ENCODE measurements at regions not wholly inside any gene's neighbourhood (a gene's known extent, or its start where the extent isn't known, plus 50 kb on each side); places are given as distances from the start of the nearest gene placed in this dataset.

DNA sequence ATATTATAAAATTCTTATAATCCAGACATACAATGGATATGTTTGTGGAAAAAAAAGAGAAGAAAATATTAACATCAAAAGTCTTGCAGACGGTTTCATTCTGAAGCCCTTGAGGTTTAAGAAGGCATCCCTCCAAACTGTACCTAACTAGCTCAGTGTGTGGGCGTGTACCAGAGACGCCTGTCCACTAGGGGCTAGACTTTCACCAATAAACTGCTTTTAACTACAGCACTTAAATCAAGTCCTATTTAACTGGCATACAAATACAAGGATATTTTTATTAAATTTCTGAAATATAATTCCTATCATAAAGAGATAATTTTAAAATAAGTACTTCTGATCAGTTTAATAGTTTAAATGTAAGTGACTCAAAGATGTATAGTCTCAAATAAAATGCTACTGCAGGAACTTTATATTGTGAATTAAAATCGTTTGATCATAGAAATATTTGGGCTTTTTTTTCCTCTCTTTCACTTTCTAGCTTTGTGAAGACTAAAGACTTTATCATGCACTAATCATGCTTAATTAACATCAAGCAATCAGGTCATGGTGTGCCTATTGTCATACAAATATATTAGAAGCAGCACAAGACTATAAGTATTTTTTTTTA is 437.7 kb downstream of the SATB2 start:
- no peak for DNase-seq

- no peak for DNase-seq
Measured at GRCh38 chr2:199018826-199019225, 438.9 kb downstream of the SATB2 start.

GRCh38 chr2:199015072-199015471 is 442.7 kb downstream of the SATB2 start:
- DNase-seq, result no peak

GRCh38 chr2:199014226-199014625 is 443.5 kb downstream of the SATB2 start:
- DNase-seq, result no peak

DNA sequence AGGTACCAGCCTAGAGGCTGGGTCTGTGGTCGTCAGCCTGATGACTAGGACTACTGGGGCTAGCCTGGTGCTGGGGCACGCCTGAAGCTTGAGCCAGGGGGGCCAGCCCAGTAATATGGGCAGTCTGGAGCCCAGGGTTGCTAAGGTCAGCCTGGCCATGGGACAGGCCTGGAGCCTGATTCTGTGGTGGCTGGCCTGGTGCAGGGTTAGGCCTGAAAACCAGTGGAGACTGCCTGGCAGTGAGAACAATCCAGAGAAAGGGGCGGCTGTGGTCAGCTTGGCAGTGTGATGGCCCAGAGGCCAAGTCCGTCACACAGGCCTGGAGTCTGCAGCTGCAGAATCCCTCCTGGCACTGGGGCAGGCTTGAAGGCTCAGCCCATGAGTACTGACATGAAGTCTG is 445.8 kb downstream of the SATB2 start:
- no peak for DNase-seq

DNA sequence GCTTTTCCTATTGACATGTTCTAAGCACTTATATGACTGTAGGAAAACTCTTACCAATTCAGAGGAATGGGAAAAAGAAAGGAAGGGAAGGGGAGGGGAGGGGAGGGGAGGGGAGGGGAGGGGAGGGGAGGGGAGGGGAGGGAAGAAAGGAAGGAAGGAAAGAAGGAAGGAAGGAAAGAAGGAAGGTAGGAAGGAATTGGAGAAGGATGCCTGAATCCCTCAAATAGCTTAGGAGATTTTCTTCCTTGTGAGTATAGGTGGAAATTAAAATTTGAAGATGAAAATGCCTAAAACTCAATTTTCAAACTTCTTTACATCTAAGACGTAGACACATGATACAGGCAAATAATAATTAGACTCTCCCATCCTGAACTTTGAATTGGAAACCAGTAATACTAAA is 463.1 kb downstream of the SATB2 start:
- DNase-seq, result no peak

- DNase-seq, result no peak
Measured at GRCh38 chr2:198991431-198991830, 466.3 kb downstream of the SATB2 start.

DNA sequence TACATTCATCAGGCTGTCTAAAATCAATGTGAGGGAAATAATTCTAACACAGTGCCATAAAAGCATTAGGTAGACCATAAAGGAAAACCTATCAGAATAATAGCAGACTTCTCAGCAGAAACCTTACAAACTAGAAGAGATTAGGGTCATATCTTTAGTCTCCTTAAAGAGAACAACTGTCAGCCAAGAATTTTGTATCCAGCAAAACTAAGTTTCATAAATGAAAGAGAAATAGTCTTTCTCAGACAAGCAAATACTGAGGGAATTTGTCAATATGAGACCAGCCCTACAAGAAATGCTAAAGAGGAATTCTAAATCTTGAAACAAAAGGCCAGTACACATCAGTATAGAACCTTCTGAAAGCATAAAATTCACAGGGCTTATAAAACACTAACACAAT is 482.0 kb downstream of the SATB2 start:
- DNase-seq, result no peak

DNA sequence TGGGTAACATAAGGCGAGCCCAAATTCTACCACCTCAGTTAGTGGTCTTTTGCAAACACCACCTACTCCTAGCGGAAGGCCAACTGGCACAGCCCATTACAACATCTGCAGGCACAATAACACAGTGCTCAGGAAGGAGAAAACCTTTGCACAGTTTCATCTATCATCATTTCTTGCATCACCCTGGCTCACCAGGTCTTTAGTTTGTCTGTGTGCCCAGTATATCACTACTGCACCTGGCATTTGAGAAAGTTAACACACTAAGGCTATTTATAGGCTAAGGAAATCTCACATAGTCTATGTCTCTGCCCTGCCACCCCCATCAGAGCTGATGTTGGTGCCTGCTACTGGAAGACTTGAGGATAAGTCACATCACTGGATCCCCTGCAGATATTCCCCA is 484.0 kb downstream of the SATB2 start:
- no peak for DNase-seq

- DNase-seq, result no peak
Measured at GRCh38 chr2:198973181-198973580, 484.6 kb downstream of the SATB2 start.

DNA sequence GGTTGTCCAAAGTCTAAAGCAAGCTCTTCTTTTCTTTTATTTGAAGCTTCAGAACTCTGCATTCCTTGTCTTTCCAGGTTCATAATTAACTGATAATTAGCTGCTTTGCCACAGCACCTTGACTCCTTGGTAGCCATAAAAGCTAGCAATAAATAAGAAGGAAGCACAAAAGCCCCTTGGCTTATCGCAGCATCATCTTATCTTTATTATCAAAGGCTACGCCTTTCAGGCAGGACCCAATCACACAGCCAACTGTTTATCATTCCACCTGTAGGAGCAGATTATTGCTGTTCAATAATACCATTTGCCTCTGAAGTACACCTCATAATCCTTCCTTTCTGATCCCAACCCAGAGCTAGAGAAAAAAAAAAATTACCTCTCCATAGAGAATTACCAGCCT is 489.2 kb downstream of the SATB2 start:
- DNase-seq, result no peak

GRCh38 chr2:198966269-198966668 is 491.5 kb downstream of the SATB2 start:
- no peak for DNase-seq

DNA sequence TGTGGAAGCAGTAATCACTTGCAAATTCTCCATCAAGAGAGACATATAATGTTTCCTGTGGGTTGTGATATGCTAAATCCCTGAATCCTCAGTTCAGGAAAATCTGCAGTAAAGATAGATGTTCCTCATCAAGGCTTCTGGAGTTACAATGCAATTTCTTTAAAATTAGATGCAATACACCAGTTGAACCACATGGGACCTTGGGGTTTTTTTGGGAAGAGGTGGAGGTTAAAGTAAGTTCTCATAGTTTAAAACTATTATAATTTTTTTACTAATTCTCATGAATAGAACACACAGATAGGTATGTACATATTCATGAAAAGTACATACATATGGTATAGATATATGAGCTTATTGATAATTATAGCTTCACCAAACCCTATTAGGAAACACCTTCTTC is 496.2 kb downstream of the SATB2 start:
- no peak for DNase-seq

GRCh38 chr2:198957181-198957580 is 500.6 kb downstream of the SATB2 start:
- no peak for DNase-seq

GRCh38 chr2:198953328-198953727 is 504.4 kb downstream of the SATB2 start:
- no peak for DNase-seq

DNA sequence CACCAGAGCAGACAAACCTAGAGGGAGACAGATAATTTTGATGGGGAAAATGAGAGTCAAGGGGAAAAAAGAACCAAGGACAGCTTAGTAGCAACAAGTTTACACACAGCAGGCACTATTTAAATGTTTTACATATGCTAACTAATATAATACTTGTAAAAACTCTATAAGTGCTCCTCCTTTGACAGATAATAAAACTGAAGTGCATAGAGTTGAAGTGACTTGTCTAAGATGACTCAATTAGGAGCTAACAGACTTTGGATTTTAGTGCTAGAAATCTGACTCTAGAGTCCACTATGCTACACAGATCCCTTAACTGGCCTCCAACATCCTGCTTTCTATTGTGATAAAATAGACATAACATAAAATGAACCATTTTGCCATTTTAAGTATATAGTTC is 506.9 kb downstream of the SATB2 start:
- DNase-seq, result no peak

GRCh38 chr2:198945496-198945895 is 512.2 kb downstream of the SATB2 start:
- DNase-seq, result no peak

DNA sequence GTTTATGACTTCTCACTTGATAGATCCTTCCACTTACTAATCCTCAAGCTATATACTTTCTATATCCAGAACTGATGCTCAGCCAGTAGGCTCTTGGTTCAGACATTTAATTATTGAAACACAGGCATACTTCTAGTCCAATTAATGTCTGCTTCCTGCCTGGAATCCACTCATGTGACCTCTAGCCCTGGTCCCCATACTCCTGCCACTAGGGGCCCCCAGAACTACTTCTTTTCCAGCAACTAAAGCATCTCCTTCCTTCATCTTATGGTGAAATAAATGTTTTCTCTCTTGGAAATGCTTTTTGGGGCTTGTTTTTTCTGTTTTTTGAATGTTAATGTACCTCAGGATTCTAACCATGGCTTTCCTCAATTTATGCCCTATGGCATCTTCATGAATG is 527.6 kb downstream of the SATB2 start:
- no peak for DNase-seq

DNA sequence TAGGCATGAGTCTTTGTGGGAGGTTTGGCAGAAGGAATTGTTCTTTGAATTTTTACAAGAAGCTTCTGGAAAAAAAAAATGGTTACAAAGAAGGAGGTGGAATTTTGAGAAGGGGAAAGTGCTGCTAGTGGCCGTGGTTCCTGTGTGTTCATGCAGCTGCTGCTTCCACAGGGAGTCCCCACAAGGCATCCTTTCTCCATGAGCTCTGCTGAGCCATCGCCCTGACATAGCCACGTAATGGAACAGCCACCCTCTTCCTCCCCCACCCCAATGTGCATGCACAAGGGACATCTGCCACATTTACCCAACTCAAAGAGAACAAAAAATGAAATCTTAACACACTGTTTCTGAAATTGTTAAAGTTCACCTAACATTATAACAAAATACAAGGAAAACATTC is 529.7 kb downstream of the SATB2 start:
- no peak for DNase-seq

- no peak for DNase-seq
Measured at GRCh38 chr2:198917926-198918720, 539.6 kb downstream of the SATB2 start.

DNA sequence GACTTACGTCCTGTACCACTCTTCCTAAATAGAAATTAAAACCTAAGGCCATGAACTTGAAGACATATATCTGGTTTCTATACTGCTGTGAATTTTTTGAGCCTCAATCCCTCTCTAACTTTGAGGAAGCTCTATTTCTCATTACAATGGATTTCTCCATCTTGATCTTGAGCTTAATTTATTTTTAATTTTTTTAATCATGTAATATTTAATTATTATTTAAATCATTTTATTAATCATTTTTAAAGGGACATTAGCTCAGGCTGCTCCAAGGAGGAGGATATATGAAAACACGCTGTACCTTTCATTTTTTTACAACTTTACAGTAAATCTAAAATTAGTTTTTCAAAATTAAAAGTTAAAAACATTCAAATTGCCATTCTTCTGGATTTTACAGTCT is 540.5 kb downstream of the SATB2 start:
- DNase-seq, result no peak

- DNase-seq, result no peak
Measured at GRCh38 chr2:198916548-198917080, 541.1 kb downstream of the SATB2 start.

- DNase-seq, result no peak
Measured at GRCh38 chr2:198913394-198914152, 544.2 kb downstream of the SATB2 start.

All from activated CD4-positive, alpha-beta T cell treated with anti-CD3 and anti-CD28 coated beads, Interleukin-2, Interleukin-6, amounts not matched to agents 100 ng/mL and 50 ng/mL, durations not matched to agents 16 hours and 8 hours (primary cell).